GM20000 (cell line): ENCODE measurements at regions not wholly inside any gene's neighbourhood (a gene's known extent, or its start where the extent isn't known, plus 50 kb on each side); places are given as distances from the start of the nearest gene placed in this dataset.

Source experiments
- DNase-seq: peaks from one replicate; pipeline ENCODE4 v3.0.0; 2012; ENCODE audit warnings: low spot score
- TF ChIP-seq, protein P1 (sequence below): IDR thresholded peaks from 2 replicates; pipeline ENCODE4 v1.5.1; 2012; ENCODE audit warnings: mild to moderate bottlenecking, control low read depth; ENCODE audit errors: extremely low read depth, missing control alignments

DNA sequence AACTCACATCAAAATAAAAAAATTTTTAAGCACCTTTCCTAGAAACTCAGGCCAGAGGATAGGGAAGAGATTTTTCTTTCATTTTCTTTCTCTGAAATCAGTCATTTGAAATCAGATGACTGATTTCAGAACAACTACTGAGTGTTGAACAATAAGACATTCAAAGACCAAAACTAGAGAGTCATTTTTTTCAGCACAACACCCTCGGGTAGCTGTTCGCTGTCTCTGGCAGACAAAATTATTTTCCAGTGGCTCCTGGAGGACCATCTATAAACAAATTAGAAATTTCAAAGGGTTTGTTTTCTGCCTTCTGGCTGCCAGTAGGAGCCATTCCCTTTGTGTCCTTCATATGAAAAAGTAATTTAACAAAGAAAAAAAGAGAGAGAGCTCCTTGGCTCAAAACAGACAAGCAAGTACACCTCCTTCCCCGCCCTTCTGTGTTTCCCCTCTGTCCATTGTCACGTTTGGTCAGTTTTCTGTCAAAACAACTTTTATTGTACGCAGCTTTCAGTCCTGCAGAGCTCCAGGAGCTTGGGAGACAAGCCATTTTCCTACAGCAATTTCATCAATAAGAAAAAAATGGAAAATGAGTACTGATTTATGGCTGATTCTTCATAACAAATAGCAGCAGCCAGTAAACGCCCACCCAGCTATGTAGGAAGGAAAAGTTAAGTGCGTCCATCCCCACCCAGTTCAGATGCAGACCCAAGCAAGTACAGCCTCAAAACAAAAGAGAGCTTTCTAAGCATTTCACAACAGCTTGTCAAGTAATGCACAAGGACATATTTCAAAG, 405.2 kb downstream of the ZNF608 start:
- TF ChIP-seq, protein P1, sequence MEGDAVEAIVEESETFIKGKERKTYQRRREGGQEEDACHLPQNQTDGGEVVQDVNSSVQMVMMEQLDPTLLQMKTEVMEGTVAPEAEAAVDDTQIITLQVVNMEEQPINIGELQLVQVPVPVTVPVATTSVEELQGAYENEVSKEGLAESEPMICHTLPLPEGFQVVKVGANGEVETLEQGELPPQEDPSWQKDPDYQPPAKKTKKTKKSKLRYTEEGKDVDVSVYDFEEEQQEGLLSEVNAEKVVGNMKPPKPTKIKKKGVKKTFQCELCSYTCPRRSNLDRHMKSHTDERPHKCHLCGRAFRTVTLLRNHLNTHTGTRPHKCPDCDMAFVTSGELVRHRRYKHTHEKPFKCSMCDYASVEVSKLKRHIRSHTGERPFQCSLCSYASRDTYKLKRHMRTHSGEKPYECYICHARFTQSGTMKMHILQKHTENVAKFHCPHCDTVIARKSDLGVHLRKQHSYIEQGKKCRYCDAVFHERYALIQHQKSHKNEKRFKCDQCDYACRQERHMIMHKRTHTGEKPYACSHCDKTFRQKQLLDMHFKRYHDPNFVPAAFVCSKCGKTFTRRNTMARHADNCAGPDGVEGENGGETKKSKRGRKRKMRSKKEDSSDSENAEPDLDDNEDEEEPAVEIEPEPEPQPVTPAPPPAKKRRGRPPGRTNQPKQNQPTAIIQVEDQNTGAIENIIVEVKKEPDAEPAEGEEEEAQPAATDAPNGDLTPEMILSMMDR: no peak
- DNase-seq: no peak

DNA sequence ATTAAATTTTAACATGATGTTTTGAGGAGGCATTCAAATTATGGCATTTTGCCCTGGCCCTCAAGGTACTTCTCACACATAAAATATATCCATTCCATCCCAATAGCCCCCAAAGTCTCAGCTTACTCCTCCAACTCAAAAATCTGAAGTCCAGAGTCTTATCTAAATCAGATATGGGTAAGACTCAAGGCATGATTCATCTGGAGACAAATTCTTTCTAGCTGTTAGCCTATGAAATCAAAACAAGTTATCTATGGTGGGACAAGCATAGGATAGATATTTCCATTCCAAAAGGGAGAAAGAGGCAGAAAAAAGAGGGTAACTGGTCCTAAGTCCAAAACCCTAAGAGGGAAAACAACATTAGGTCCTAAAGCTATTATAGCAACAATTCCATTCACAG, 408.4 kb downstream of the ZNF608 start:
- TF ChIP-seq, protein P1: no peak
- DNase-seq: no peak

DNA sequence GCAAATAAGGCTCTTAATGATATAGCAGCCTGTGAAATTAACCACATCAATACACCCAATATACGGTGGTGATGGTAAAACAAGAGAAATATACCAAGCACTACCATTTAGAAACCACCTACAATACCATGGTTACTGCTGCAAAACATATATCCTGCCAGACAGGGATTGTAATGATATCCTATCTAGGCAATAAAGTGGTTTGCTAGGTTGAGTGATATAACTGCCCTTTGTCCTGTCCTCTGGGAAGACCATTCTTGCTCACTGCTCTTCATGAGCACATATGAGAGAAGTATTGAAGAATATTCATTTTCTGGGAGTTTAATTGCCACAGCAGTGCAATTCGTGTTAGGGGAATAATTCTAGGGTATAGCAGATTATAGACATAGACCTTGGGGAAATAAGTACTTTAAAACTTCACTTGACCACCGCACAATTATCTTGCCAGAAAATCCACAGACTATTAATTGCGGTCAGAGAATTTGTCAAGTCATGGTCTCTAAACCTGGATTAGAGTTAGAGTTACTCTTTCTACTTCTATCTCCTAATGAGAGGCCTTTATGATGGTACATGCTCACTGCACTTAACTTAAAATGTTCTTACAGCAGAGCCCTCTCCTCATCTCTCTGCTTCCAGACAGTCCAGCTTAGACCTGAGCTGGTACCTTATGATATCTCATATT, 413.0 kb downstream of the ZNF608 start:
- DNase-seq: no peak
- TF ChIP-seq, protein P1: no peak

GRCh38 chr5:124332273-124332672, 414.2 kb downstream of the ZNF608 start:
- TF ChIP-seq, protein P1: no peak
- DNase-seq: no peak

GRCh38 chr5:124330595-124331220, 415.7 kb downstream of the ZNF608 start:
- TF ChIP-seq, protein P1: no peak
- DNase-seq: no peak

DNA sequence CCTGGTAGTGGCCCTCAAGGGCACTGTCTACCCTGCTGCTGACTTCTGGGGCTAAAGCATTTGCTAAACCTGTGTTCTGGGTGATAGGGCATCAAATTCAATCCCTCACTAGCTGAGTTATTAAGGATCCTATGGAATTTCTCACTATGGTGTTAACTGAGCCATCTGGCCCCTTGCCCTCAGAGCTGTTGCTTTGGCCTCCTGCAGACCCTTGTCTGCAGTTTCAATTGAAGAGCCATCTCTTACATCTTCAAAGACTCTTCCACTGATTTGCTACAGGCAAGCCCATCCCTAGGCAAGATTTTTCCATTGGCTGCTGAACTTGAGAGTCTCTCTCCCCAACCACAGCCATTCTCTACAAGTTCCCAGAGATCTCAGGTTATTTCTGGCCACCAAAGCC, 418.2 kb downstream of the ZNF608 start:
- no peak for DNase-seq
- TF ChIP-seq, protein P1: no peak

DNA sequence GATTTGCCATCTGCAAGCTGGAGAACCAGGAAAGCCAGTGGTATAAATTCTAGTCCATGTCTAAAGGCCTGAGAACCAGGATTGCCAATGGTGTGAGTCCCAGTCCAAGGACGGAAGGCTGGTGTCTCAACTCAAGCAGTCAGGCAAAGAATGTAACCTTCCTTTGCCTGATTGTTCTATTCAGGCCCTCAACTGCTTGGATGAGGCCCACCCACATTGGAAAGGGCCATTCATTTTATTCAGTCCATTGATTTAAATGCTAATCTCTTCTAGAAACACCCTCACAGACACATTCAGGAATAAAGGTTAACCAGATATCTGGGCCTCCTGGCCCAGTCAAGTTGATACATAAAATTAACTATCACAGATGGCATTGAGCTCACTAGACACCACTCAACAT, 427.8 kb downstream of the ZNF608 start:
- TF ChIP-seq, protein P1: no peak
- no peak for DNase-seq
